DND-41 (cell line): ENCODE measurements at regions not wholly inside any gene's neighbourhood (a gene's known extent, or its start where the extent isn't known, plus 50 kb on each side); places are given as distances from the start of the nearest gene placed in this dataset.

Experiments used
- ATAC-seq: fragments of 200-7000 bp; cut with Tn5 transposase; 3 replicates; pipeline ENCODE4 v1.9.1; 2021; ENCODE audit warnings: low read depth; ENCODE audit not compliant: insufficient read depth
- DNase-seq: peaks from one replicate; pipeline ENCODE4 v3.0.0-alpha.2; 2020
- H2AFZ ChIP-seq: 2 replicates; pipeline ENCODE4 v1.6.0; 2012; ENCODE audit warnings: low read depth, low read length
- H3K27ac ChIP-seq: 2 replicates; pipeline ENCODE4 v1.5.1; 2012; ENCODE audit warnings: low read length, inconsistent platforms
- H3K27me3 ChIP-seq: fragments of 200-600 bp; sonication (generic); 2 replicates; pipeline ENCODE4 v1.6.0; 2012; ENCODE audit warnings: low read length, mild to moderate bottlenecking, inconsistent platforms; ENCODE audit not compliant: insufficient read depth, poor library complexity
- H3K36me3 ChIP-seq: 2 replicates; pipeline ENCODE4 v1.5.1; 2012; ENCODE audit warnings: low read length, inconsistent platforms; ENCODE audit not compliant: insufficient read depth
- H3K4me1 ChIP-seq: 2 replicates; pipeline ENCODE4 v1.5.1; 2012; ENCODE audit warnings: mild to moderate bottlenecking, low read length; ENCODE audit not compliant: insufficient read depth
- H3K4me2 ChIP-seq: 2 replicates; pipeline ENCODE4 v1.6.0; 2012; ENCODE audit warnings: mild to moderate bottlenecking, moderate library complexity, low read length, inconsistent platforms; ENCODE audit not compliant: insufficient read depth
- H3K4me3 ChIP-seq, 2 experiments: fragments of 200-600 bp in 1 of 2; shearing (Covaris generic) in 1 of 2; 2 replicates each; pipeline ENCODE4 v1.5.1; 2012 to 2016; ENCODE audit warnings: inconsistent platforms in 2 of 2, low read length in 2 of 2, mild to moderate bottlenecking in 2 of 2, low read depth in 1 of 2, moderate library complexity in 1 of 2
- H3K79me2 ChIP-seq: 2 replicates; pipeline ENCODE4 v1.6.0; 2012; ENCODE audit warnings: low read length, inconsistent platforms; ENCODE audit not compliant: insufficient read depth
- H3K9ac ChIP-seq: 2 replicates; pipeline ENCODE4 v1.6.0; 2012; ENCODE audit warnings: low read depth, mild to moderate bottlenecking, inconsistent platforms, low read length, moderate library complexity
- H3K9me3 ChIP-seq: 2 replicates; pipeline ENCODE4 v1.5.1; 2012; ENCODE audit warnings: low read length, moderate library complexity, mild to moderate bottlenecking, inconsistent platforms; ENCODE audit not compliant: insufficient read depth, severe bottlenecking
- H4K20me1 ChIP-seq: 2 replicates; pipeline ENCODE4 v1.6.0; 2012; ENCODE audit warnings: low read length; ENCODE audit not compliant: insufficient read depth
- CTCF ChIP-seq: IDR thresholded peaks from 2 replicates; pipeline ENCODE4 v1.5.1; 2012; ENCODE audit warnings: borderline replicate concordance, low read length, moderate library complexity, mild to moderate bottlenecking; ENCODE audit not compliant: poor library complexity, severe bottlenecking; ENCODE audit errors: extremely low read depth
- EZH2 ChIP-seq: IDR thresholded peaks from 3 replicates; pipeline ENCODE4 v1.6.1; 2012; ENCODE audit warnings: borderline replicate concordance, low read depth, mild to moderate bottlenecking, moderate library complexity, low read length, inconsistent platforms; ENCODE audit not compliant: severe bottlenecking

- no peak for ATAC-seq
- Histone ChIP-seq H3K27me3 (no peaks in the 10 kb centered on the region), H3K4me3 (no peak overlapping the region)
Measured at GRCh38 chrY:8422906-8423305, 914.4 kb upstream of the TSPY4 start.

GRCh38 chrY:8426433-8426832, 910.8 kb upstream of the TSPY4 start:
- no peak for ATAC-seq
- H3K4me1 ChIP-seq = no peaks in the 10 kb centered on the region
- no peak for DNase-seq
- no peak overlapping the region for H2AFZ ChIP-seq
- H3K27ac ChIP-seq = no peak overlapping the region
- no peaks in the 10 kb centered on the region for H3K9me3 ChIP-seq
- H3K27me3 ChIP-seq = no peaks in the 10 kb centered on the region
- no peaks in the 10 kb centered on the region for H3K79me2 ChIP-seq
- TF ChIP-seq EZH2 (no peak), CTCF (no peak)
- H3K4me2 ChIP-seq = no peak overlapping the region
- no peaks in the 10 kb centered on the region for H3K36me3 ChIP-seq
- no peak overlapping the region for H3K4me3 ChIP-seq
- H4K20me1 ChIP-seq = no peaks in the 10 kb centered on the region
- no peak overlapping the region for H3K9ac ChIP-seq

More at GRCh38 chrY:8422906-8423305, 914.4 kb upstream of the TSPY4 start:
- no peak for DNase-seq
- H3K27ac ChIP-seq = no peak overlapping the region
- no peak overlapping the region for H3K4me2 ChIP-seq
- no peaks in the 10 kb centered on the region for H3K36me3 ChIP-seq
- no peaks in the 10 kb centered on the region for H3K79me2 ChIP-seq
- H3K9me3 ChIP-seq = no peaks in the 10 kb centered on the region
- H3K9ac ChIP-seq = no peak overlapping the region
- TF ChIP-seq EZH2 (no peak), CTCF (no peak)
- H4K20me1 ChIP-seq = no peaks in the 10 kb centered on the region
- H2AFZ ChIP-seq = no peak overlapping the region
- no peaks in the 10 kb centered on the region for H3K4me1 ChIP-seq

- no peaks in the 10 kb centered on the region for H3K36me3 ChIP-seq
- H3K9ac ChIP-seq = no peak overlapping the region
- H3K4me2 ChIP-seq = no peak overlapping the region
- H3K4me1 ChIP-seq = no peaks in the 10 kb centered on the region
- no peak overlapping the region for H3K27ac ChIP-seq
- no peaks in the 10 kb centered on the region for H3K79me2 ChIP-seq
- no peaks in the 10 kb centered on the region for H3K27me3 ChIP-seq
- no peak overlapping the region for H2AFZ ChIP-seq
- no peak for TF ChIP-seq CTCF
- TF ChIP-seq EZH2 = no peak
- H3K9me3 ChIP-seq = no peaks in the 10 kb centered on the region
- H4K20me1 ChIP-seq = no peaks in the 10 kb centered on the region
- no peak overlapping the region for H3K4me3 ChIP-seq
- DNase-seq (no peak), ATAC-seq (no peak)
Measured at GRCh38 chrY:8437510-8437909, 899.8 kb upstream of the TSPY4 start.

- H3K9ac ChIP-seq = no peak overlapping the region
- no peak for DNase-seq
- TF ChIP-seq CTCF (no peak), EZH2 (no peak)
- H4K20me1 ChIP-seq = no peaks in the 10 kb centered on the region
- no peaks in the 10 kb centered on the region for H3K9me3 ChIP-seq
- no peak overlapping the region for H3K4me2 ChIP-seq
- H3K27ac ChIP-seq = no peak overlapping the region
- H3K4me1 ChIP-seq = no peaks in the 10 kb centered on the region
- H3K27me3 ChIP-seq = no peaks in the 10 kb centered on the region
- no peak overlapping the region for H2AFZ ChIP-seq
- H3K79me2 ChIP-seq = no peaks in the 10 kb centered on the region
- H3K36me3 ChIP-seq = no peaks in the 10 kb centered on the region
- ATAC-seq = no peak
- H3K4me3 ChIP-seq = no peak overlapping the region
Measured at GRCh38 chrY:8442097-8442496, 895.2 kb upstream of the TSPY4 start.
